HG03139 (cell line): ENCODE measurements at regions not wholly inside any gene's neighbourhood (a gene's known extent, or its start where the extent isn't known, plus 50 kb on each side); places are given as distances from the start of the nearest gene placed in this dataset.

ENCODE experiments used
- ATAC-seq: cut with Tn5 transposase; IDR thresholded peaks from one replicate; pipeline ENCODE4 v1.9.1; 2021; ENCODE audit not compliant: unreplicated experiment

DNA sequence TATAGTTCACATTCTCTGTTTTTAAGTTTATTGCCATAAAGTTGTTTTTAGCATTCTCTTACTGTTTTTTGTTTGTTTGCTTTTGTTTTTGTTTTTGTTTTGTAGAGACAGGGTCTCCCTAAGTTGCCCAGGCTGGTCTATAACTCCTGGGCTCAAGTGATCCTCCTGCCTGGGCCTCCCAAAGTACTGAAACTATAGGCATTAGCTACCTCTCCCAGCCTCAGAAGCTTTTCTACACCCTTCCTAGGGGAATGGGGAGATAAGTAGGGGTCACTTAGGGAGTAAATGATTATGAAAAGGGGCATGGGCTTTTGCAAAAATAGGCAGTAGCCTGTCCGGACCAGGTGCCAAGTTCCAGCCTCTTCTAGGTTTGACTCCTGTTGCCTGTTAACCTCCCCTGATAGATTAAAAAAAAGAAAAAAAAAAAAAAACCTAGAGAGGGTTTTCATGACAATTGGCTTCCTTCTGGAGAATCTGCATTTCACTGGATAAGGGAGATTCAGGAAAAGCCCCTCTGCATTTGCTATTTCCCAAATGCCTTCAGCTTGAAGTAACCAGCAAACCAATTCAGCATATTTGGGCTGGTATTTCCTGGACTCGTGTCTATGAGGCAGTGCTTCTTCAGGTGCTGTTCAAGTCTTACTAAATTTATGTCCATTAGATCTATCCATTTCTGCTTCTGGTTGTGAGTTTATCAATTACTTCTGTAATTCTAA is 216.8 kb downstream of the TM9SF2 start:
- no peak for ATAC-seq

GRCh38 chr13:99709134-99709533 is 207.9 kb downstream of the TM9SF2 start:
- no peak for ATAC-seq

GRCh38 chr13:99704390-99704789 is 203.1 kb downstream of the TM9SF2 start:
- ATAC-seq, result no peak

DNA sequence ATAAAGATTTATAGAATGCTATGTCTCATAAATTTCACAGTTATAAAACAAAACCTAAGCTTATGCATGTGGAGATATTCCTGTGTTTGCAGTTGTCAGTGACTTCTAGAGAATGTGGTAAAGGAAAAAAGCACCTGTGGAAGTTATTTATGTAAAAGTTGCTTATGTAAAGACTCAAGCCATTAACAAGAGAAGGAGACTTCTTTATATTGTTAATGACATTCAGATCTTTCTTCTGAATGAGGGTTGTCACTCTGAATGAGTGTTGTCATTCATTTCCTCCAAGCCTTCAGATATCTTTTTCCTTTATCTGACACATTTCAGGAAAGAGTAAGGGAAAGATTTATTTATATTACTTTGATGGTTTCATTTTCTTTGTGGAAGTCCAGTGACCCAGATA is 202.6 kb downstream of the TM9SF2 start:
- no peak for ATAC-seq

GRCh38 chr13:99702687-99703319 is 201.5 kb downstream of the TM9SF2 start:
- ATAC-seq, result no peak

- no peak for ATAC-seq
These were observed 199.2 kb downstream of the TM9SF2 start for GRCh38 chr13:99700468-99700867.

GRCh38 chr13:99698816-99699099 is 197.5 kb downstream of the TM9SF2 start:
- no peak for ATAC-seq

- ATAC-seq, result no peak
These were observed 196.9 kb downstream of the TM9SF2 start for GRCh38 chr13:99698010-99698815.

DNA sequence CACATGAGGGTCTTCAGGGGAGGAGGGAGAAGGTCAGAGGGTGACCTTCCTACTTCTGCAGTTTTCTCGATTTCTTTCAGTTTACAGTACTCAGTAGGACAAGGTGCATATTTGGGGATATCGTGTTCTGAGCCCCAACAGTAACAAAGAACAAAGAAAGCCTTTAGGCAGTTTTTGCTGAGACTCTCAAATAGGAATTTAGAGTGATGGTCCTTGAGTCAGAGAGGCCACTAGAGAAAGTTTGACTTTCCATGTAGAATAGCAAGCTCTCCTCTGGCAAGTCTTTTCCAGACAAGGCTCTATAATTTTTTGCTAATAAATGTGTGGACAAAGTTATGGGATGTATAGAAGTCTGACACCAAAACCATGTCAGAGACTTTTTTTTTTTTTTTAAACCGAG is 194.6 kb downstream of the TM9SF2 start:
- no peak for ATAC-seq

DNA sequence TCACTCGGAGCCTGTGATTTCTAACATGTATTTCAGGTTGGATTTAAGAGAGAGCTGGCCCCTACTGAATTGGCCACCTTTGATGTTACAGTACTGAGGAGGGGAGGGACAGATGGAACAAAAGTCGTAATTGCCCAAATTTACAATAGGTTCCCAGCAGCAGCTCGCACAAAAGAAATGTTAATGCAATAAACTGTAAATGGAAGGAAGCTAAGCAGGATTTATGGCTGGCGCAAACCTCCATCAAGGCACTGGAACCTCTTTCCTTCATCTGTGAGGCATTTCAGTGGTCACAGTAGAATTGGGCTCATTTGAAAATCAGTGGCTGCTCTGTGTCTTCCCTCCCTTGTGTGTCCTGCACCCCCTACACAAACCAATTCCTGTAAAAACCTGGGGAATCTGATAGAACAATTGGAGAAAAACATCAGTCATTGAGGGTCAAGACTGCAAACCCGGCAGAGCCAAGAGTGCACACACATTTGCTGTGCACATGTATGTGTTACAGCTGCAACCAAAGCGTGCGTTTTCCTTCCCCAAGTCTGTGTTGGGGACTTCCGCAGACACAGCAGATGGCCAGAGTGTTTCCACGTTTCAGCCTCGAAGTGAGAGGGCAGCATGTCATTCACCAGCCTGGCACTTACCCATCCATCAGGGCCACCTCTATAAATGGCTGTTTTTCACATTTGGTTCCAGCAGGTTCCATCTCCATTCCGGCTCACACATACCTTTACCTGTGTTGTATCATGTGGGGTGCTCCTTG is 192.8 kb downstream of the TM9SF2 start:
- ATAC-seq, result no peak

DNA sequence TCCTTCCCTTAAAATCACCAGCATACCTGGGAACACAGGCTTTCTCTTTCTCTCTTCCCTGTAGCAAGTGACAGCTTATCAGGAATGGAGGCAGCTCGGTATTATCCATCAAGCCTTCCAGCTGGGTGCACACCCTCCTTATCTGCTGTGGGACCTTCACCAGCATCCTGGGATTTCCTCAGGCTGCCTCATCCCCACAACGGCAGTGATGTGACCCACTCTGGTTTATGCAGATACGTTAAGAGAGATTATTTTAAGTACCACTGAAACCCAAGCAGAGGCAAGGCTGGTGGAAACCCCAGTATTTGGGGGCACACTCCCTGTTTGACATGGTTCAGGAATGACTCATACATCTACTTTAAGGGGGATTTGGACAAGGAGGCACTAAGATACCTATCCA is 192.1 kb downstream of the TM9SF2 start:
- no peak for ATAC-seq

DNA sequence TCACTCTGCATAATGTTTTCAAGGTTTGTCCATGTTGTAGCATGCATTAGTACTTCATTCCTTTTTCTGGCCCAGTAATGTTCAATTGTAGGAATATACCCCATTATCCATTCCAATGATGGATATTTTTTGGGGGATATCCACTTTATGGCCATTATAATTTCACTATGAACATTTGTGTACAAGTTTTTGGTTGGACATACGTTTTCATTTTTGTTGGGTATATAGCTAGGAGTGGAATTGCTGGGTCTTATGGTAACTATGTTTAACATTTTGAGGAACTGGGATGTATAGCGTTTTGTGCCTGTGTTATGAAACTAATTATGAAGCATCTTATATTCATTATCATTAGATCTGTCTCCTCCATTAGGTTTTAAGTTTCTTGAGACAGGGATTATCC is 191.6 kb downstream of the TM9SF2 start:
- ATAC-seq, result no peak

DNA sequence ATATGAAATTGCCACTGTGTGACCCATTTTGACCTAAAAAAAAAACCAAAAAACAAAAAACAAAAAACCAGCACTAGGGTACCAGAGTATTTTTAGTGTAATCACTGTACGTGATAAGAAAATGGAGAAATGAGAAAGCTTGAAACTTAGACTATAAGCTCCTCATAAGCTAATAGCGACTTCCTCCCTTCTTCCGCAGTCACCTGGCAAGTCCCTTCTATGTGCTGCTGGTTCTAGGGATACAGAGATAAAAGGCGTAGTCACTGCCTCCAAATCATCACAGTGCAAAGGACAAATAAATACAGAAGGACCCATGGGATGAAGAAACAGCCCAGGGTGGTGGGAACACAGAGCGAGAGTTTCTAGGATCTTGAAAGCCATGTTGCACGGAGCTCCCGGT is 190.3 kb downstream of the TM9SF2 start:
- ATAC-seq, result no peak

GRCh38 chr13:99690426-99691174 is 189.3 kb downstream of the TM9SF2 start:
- ATAC-seq, result no peak

DNA sequence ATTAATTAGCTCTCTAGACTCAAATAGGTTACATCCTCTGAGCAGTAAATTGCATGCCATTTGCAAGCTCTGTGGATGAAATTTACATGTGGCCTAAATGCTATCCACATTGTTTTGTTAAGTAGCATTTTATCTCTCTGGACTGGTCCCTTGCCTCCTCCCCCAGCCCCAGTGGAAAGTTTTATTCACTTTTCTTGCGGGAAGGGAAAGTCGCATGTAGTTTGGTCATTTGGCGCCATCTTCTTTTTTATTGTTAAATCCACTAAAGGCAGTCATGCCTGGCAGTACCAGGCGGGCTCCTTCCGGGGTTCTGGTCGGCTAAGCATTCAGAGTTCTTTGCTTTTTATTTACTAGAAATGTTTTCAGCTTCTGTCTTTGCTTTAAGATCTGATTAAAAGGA is 188.7 kb downstream of the TM9SF2 start:
- no peak for ATAC-seq

DNA sequence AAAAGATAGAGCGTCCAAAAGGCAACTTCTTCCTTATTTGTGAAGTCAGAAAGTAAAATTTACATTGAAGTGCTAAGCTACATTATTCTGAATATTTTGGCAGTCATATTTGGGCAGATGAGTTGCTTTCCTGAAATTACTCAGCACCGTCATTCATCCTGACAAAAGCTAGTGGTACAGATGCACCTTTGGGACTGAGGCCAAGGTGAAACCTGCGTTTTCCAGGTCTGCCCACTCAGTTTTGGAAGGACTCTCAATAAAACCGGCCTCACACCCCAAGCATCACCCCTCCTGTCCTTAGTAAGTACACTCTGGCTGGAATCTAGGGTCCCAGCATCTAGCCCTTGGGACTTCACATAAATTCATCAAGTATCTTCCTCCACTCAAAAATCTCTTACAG is 187.5 kb downstream of the TM9SF2 start:
- ATAC-seq, result no peak

DNA sequence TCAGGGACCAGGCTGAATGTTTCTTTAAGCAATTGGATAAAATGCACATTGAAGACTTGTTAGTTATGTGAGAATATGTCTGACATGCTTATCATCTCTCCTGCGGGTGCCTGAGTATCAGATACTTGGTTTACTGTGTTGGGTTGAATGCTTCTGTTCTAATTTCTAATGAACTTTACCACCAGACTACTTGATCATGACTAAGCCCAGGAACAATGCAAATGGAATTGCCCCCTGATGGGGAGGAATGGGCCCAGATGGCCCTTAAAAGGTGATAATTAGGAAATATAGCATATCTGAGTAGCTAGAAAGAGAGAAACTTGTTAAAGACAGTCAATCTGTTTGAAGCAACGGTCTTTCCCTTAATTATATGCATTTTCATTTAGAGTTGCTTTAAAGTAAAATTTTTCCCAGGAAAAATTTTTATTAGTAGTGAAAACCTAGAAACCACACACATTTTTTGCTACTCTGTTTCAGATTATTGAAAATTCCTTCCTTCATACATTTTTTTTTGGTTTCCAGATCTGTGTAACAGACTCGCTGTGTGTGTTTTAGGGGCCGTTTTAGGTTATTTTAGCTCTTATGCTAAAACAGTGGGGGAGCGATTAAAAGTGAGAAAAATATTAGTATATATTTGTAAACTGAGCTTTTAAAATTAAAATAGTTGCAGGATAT is 186.6 kb downstream of the TM9SF2 start:
- no peak for ATAC-seq

GRCh38 chr13:99686944-99687411 is 185.7 kb downstream of the TM9SF2 start:
- no peak for ATAC-seq

GRCh38 chr13:99686157-99686572 is 184.9 kb downstream of the TM9SF2 start:
- ATAC-seq, result no peak

DNA sequence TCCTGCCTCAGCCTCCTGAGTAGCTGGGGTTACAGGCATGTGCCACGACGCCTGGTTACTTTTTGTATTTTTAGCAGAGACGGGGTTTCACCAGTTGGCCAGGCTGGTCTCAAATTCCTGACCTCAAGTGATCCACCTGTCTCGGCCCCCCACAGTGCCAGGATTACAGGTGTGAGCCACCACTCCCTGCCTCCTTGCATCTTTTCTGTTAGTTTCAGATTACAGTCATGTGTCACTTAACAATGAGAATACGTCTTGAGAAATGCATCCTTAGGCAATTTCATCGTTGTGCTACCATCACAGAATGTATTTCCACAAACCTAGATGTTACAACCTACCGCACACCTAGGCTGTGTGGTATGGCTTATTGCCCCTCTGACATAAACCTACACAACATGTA is 180.4 kb downstream of the TM9SF2 start:
- no peak for ATAC-seq
